Peyer's patch (tissue), 4 donors: ENCODE measurements at regions not wholly inside any gene's neighbourhood (a gene's known extent, or its start where the extent isn't known, plus 50 kb on each side); places are given as distances from the start of the nearest gene placed in this dataset.

Experiments used
- CTCF ChIP-seq, 6 experiments: fragments of 450-650 bp in 4 of 6; fragments of 200-600 bp in 2 of 6; sonication (generic) in 1 of 6; IDR thresholded peaks; one replicate each; pipeline ENCODE4 v1.5.1; 2017 to 2019; ENCODE audit warnings: antibody characterized with exemption in 6 of 6, mild to moderate bottlenecking in 3 of 6, moderate library complexity in 1 of 6
- POLR2A ChIP-seq, 2 donors: fragments of 450-650 bp; IDR thresholded peaks; one replicate each; pipeline ENCODE4 v1.5.1; 2017; ENCODE audit warnings: antibody characterized with exemption in 2 of 2, mild to moderate bottlenecking in 2 of 2, moderate library complexity in 2 of 2

- no peak for TF ChIP-seq CTCF (IDR thresholded peaks at IDR 0.05)
- no peak for TF ChIP-seq POLR2A (IDR thresholded peaks at IDR 0.05)
Observed at GRCh38 chr7:20927976-20928375, 141.3 kb upstream of the SP8 start.
